ENCODE measurements at regions not wholly inside any gene's neighbourhood (a gene's known extent, or its start where the extent isn't known, plus 50 kb on each side); places are given as distances from the start of the nearest gene placed in this dataset.
"Not testable (repeated sequence)": the region's sequence is repeated elsewhere in the genome, so short reads cannot be mapped to it uniquely, and the experiment has no call there.

- intact Hi-C loops (cut with DNase I, micrococcal nuclease): no loop called here
- no peak for DNase-seq
- no peak for ATAC-seq
These were observed 1960.9 kb upstream of the DEFB115 start for GRCh38 chr20:29296256-29297230.

- intact Hi-C loops (cut with DNase I, micrococcal nuclease): no loop called here
- DNase-seq: no peak
- no peak for ATAC-seq
These were observed 1959.8 kb upstream of the DEFB115 start for GRCh38 chr20:29297411-29298270.

- ATAC-seq (no peak), DNase-seq (no peak)
- intact Hi-C loops (cut with DNase I, micrococcal nuclease): no loop called here
These were observed 1959.2 kb upstream of the DEFB115 start for GRCh38 chr20:29298271-29298590.

GRCh38 chr20:29298759-29299613 lies 1958.5 kb upstream of the DEFB115 start:
- no peak for DNase-seq
- ATAC-seq: no peak
- intact Hi-C loops (cut with DNase I, micrococcal nuclease): no loop called here

GRCh38 chr20:29299811-29300578 lies 1957.5 kb upstream of the DEFB115 start:
- no peak for DNase-seq
- ATAC-seq: no peak
- intact Hi-C loops (cut with DNase I, micrococcal nuclease): no loop called here

GRCh38 chr20:29300579-29301551 lies 1956.6 kb upstream of the DEFB115 start:
- intact Hi-C loops (cut with DNase I, micrococcal nuclease): no loop called here
- DNase-seq (no peak), ATAC-seq (no peak)

GRCh38 chr20:29301624-29302259 lies 1955.7 kb upstream of the DEFB115 start:
- ATAC-seq (no peak), DNase-seq (no peak)
- intact Hi-C loops (cut with DNase I, micrococcal nuclease): no loop called here

GRCh38 chr20:29302979-29303644 lies 1954.4 kb upstream of the DEFB115 start:
- no peak for DNase-seq
- intact Hi-C loops (cut with DNase I, micrococcal nuclease): no loop called here
- ATAC-seq: no peak

- no peak for ATAC-seq
- intact Hi-C loops (cut with DNase I, micrococcal nuclease): no loop called here
- DNase-seq: no peak
These were observed 1950.9 kb upstream of the DEFB115 start for GRCh38 chr20:29306390-29307072.

GRCh38 chr20:29307484-29307883 lies 1950.0 kb upstream of the DEFB115 start:
- DNase-seq; ATAC-seq; intact Hi-C loops (cut with DNase I, micrococcal nuclease): not testable (repeated sequence)

GRCh38 chr20:29308956-29309355 lies 1948.5 kb upstream of the DEFB115 start:
- ATAC-seq; DNase-seq; intact Hi-C loops (cut with DNase I, micrococcal nuclease): not testable (repeated sequence)

GRCh38 chr20:29309481-29309880 lies 1948.0 kb upstream of the DEFB115 start:
- DNase-seq; intact Hi-C loops (cut with DNase I, micrococcal nuclease); ATAC-seq: not testable (repeated sequence)

GRCh38 chr20:29311046-29311445 lies 1946.4 kb upstream of the DEFB115 start:
- ATAC-seq; DNase-seq; intact Hi-C loops (cut with DNase I, micrococcal nuclease): not testable (repeated sequence)

- DNase-seq; ATAC-seq; intact Hi-C loops (cut with DNase I, micrococcal nuclease): not testable (repeated sequence)
These were observed 1944.8 kb upstream of the DEFB115 start for GRCh38 chr20:29312679-29313078.

- intact Hi-C loops (cut with DNase I, micrococcal nuclease): no loop called here
- DNase-seq (no peak), ATAC-seq (no peak)
These were observed 1944.0 kb upstream of the DEFB115 start for GRCh38 chr20:29313481-29313880.

Measured in left colon (tissue), 2 donors.